Astrocyte of the cerebellum (primary cell): ENCODE measurements at regions not wholly inside any gene's neighbourhood (a gene's known extent, or its start where the extent isn't known, plus 50 kb on each side); places are given as distances from the start of the nearest gene placed in this dataset.

ENCODE experiments used
- DNase-seq: peaks from one replicate; pipeline ENCODE4 v3.0.0-alpha.2; 2011; ENCODE audit warnings: low read depth
- H3K4me3 ChIP-seq: 2 replicates; pipeline ENCODE4 v1.5.1; 2011; ENCODE audit warnings: mild to moderate bottlenecking, low read depth, low read length, moderate library complexity
- CTCF ChIP-seq: IDR thresholded peaks from 2 replicates; pipeline ENCODE4 v1.5.1; 2012; ENCODE audit warnings: low read length, low read depth, moderate library complexity, mild to moderate bottlenecking; ENCODE audit errors: missing control alignments
- in situ Hi-C: cut with HindIII; loops from 2 replicates; pipeline ENCODE4 v1.10.0; 2017; ENCODE audit warnings: low sequenced_read_pairs

- in situ Hi-C loops = no loop called here
- TF ChIP-seq CTCF = no peak
- no peak overlapping the region for H3K4me3 ChIP-seq
- no peak for DNase-seq
These were observed 411.5 kb downstream of the GADD45G start for GRCh38 chr9:90016272-90016671.

- no peak overlapping the region for H3K4me3 ChIP-seq
- no peak for TF ChIP-seq CTCF
- DNase-seq = no peak
- in situ Hi-C loops = no loop called here
These were observed 412.9 kb downstream of the GADD45G start for GRCh38 chr9:90017679-90018078.

GRCh38 chr9:90018688-90019087, 413.9 kb downstream of the GADD45G start:
- no peak for TF ChIP-seq CTCF
- in situ Hi-C loops = no loop called here
- no peak overlapping the region for H3K4me3 ChIP-seq
- no peak for DNase-seq

GRCh38 chr9:90019626-90020025, 414.8 kb downstream of the GADD45G start:
- in situ Hi-C loops = loop anchor here (5.0 kb wide), 1 partner anchor 77 kb away; no protein-coding TSS in a partner anchor
- no peak for TF ChIP-seq CTCF
- no peak overlapping the region for H3K4me3 ChIP-seq
- no peak for DNase-seq

- in situ Hi-C loops = loop anchor here (5.0 kb wide), 1 partner anchor 78 kb away; no protein-coding TSS in a partner anchor
- no peak for DNase-seq
These were observed 415.6 kb downstream of the GADD45G start for GRCh38 chr9:90020276-90020871.

GRCh38 chr9:90021216-90021906, 416.5 kb downstream of the GADD45G start:
- DNase-seq = no peak
- in situ Hi-C loops = loop anchor here (5.0 kb wide), 1 partner anchor 79 kb away; no protein-coding TSS in a partner anchor
- H3K4me3 ChIP-seq = no peak overlapping the region
- no peak for TF ChIP-seq CTCF

More at GRCh38 chr9:90020276-90020871, 415.6 kb downstream of the GADD45G start:
- H3K4me3 ChIP-seq = no peak overlapping the region
- TF ChIP-seq CTCF = no peak
